ENCODE measurements at regions not wholly inside any gene's neighbourhood (a gene's known extent, or its start where the extent isn't known, plus 50 kb on each side); places are given as distances from the start of the nearest gene placed in this dataset.

DNA sequence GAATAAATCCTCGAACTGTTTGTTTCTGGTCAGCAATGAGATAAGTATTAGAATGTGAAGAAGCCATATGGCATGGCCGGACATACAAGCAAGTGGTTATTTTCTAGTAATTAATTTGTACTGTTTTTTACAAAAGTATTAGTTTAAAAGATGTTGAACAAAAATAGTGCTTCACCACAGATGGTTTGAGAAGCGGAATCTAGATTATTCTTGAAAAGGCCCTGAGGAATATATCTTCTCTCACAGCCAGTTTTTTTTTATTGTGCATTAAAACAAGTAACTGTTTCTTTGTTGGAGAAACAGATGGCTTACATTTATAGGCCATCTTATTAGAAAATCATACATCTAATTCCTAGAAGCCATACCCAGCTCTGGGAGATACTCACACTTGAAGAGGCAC lies 153.3 kb downstream of the TMEM26 start:
- no peak overlapping the region for H3K4me3 ChIP-seq (ENCODE audit: low read depth, low read length)
- TF ChIP-seq, protein P1, sequence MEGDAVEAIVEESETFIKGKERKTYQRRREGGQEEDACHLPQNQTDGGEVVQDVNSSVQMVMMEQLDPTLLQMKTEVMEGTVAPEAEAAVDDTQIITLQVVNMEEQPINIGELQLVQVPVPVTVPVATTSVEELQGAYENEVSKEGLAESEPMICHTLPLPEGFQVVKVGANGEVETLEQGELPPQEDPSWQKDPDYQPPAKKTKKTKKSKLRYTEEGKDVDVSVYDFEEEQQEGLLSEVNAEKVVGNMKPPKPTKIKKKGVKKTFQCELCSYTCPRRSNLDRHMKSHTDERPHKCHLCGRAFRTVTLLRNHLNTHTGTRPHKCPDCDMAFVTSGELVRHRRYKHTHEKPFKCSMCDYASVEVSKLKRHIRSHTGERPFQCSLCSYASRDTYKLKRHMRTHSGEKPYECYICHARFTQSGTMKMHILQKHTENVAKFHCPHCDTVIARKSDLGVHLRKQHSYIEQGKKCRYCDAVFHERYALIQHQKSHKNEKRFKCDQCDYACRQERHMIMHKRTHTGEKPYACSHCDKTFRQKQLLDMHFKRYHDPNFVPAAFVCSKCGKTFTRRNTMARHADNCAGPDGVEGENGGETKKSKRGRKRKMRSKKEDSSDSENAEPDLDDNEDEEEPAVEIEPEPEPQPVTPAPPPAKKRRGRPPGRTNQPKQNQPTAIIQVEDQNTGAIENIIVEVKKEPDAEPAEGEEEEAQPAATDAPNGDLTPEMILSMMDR (IDR thresholded peaks at IDR 0.05; ENCODE audit: low read depth, low read length), result no peak
- H3K27ac ChIP-seq, result no peak overlapping the region
- no peaks in the 10 kb centered on the region for H3K27me3 ChIP-seq (ENCODE audit: insufficient read depth, low read depth, severe bottlenecking)
- H3K9me3 ChIP-seq (ENCODE audit: severe bottlenecking), result peaks cover 8% of the 10 kb centered on the region
- H3K36me3 ChIP-seq, result no peaks in the 10 kb centered on the region
- DNase-seq, result no peak

DNA sequence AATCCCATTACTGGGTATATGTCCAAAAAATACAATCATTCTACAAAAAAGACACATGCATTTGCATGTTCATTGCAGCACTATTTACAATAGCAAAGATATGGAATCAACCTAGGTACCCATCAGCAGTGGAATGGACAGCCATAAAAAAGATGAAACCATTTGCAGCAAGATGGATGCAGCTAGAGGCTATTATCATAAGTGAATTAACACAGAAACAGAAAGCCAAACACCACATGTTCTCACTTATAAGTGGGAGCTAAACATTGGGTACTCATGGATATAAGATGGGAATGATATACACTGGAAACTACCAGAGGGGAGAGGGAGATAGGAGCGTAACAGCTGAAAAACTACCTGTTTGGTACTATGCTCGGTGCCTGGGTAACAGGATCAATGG lies 154.0 kb downstream of the TMEM26 start:
- Histone ChIP-seq H3K27me3 (ENCODE audit: insufficient read depth, low read depth, severe bottlenecking) (no peaks in the 10 kb centered on the region), H3K4me3 (ENCODE audit: low read depth, low read length) (no peak overlapping the region), H3K9me3 (ENCODE audit: severe bottlenecking) (peaks cover 8% of the 10 kb centered on the region), H3K36me3 (no peaks in the 10 kb centered on the region), H3K27ac (no peak overlapping the region)
- TF ChIP-seq, protein P1 (IDR thresholded peaks at IDR 0.05; ENCODE audit: low read depth, low read length), result no peak
- no peak for DNase-seq

DNA sequence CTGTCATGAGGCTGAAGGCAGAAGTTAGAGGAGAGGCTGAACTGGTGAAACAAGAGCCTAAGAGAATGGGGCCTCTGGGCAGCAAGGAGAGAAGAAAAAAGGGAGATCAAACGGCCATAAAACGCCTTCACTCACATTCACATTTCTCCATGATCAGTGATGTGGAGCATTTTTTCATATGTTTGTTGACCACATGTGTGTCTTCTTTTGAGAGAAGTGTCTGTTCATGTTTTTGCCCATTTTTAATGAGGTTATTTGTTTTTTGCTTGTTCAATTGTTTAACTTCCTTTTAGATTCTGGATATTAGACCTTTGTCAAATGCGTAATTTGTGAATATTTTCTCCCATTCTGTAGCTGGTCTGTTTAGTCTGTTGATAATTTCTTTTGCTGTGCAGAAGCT lies 155.0 kb downstream of the TMEM26 start:
- DNase-seq, result no peak
- no peaks in the 10 kb centered on the region for H3K27me3 ChIP-seq (ENCODE audit: insufficient read depth, low read depth, severe bottlenecking)
- no peaks in the 10 kb centered on the region for H3K36me3 ChIP-seq
- peaks cover 8% of the 10 kb centered on the region for H3K9me3 ChIP-seq (ENCODE audit: severe bottlenecking)
- TF ChIP-seq, protein P1 (IDR thresholded peaks at IDR 0.05; ENCODE audit: low read depth, low read length), result no peak
- H3K27ac ChIP-seq, result no peak overlapping the region
- H3K4me3 ChIP-seq (ENCODE audit: low read depth, low read length), result no peak overlapping the region

DNA sequence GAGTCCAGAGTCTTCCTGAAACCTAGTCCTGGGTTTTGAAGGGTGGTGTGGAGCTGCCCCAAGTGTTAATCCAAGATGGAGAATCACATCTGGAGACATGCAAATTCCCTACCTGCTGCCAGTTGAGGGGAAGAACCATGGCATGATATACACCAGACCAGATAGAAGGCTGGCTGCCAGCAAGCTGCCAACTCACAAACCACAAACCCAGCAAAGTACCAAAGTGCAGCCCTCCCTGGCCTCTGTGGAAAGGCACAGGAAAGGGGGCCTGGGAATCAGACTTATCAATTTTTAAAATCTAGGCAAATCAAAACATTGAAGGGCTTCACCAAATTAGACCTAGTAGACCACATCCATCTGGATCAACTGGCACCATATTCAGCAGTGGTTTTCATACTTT lies 157.0 kb downstream of the TMEM26 start:
- Histone ChIP-seq H3K27ac (no peak overlapping the region), H3K4me3 (ENCODE audit: low read depth, low read length) (no peak overlapping the region), H3K9me3 (ENCODE audit: severe bottlenecking) (peaks cover 8% of the 10 kb centered on the region), H3K36me3 (no peaks in the 10 kb centered on the region), H3K27me3 (ENCODE audit: insufficient read depth, low read depth, severe bottlenecking) (no peaks in the 10 kb centered on the region)
- no peak for DNase-seq
- TF ChIP-seq, protein P1 (IDR thresholded peaks at IDR 0.05; ENCODE audit: low read depth, low read length), result no peak

DNA sequence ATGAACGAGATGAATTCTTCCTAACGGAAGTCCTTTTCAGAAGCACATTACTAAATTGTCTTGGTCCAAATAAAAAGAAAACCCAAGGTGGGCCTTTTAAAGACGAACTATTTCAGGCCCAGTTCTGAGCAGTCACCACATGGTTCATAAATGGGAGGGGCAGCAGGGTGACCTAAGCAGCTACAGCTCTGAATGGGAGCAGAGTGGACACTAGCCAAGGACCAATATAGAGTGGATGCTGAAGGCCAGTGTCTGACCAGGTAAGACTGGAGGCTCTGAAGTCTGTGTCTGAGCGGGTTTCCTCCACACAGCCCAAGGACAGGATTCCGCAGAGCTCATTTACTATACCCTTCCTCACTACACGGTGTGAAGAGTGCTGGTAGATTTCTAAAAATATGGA lies 159.1 kb downstream of the TMEM26 start:
- H3K27me3 ChIP-seq (ENCODE audit: insufficient read depth, low read depth, severe bottlenecking), result no peaks in the 10 kb centered on the region
- no peak overlapping the region for H3K4me3 ChIP-seq (ENCODE audit: low read depth, low read length)
- peaks cover 8% of the 10 kb centered on the region for H3K9me3 ChIP-seq (ENCODE audit: severe bottlenecking)
- no peaks in the 10 kb centered on the region for H3K36me3 ChIP-seq
- H3K27ac ChIP-seq, result no peak overlapping the region
- TF ChIP-seq, protein P1 (IDR thresholded peaks at IDR 0.05; ENCODE audit: low read depth, low read length), result no peak
- DNase-seq, result no peak

DNA sequence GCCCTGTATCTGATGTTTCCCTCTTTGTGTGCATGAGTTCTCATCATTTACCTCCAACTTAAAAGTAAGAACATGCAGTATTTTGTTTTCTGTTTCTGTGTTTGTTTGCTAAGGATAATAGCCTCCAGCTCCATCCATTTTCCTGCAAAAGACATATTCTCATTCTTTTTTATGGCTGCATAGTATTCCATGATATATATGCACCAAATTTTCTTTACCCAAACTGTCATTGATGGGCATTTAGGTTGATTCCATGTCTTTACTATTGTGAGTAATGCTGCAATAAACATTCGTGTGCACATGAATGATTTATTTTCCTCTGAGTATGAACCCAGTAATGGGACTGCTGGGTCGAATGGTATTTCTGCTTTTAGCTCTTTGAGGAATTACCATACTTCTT lies 163.4 kb downstream of the TMEM26 start:
- TF ChIP-seq, protein P1 (IDR thresholded peaks at IDR 0.05; ENCODE audit: low read depth, low read length), result no peak
- H3K27ac ChIP-seq, result no peak overlapping the region
- H3K9me3 ChIP-seq (ENCODE audit: severe bottlenecking), result no peaks in the 10 kb centered on the region
- no peaks in the 10 kb centered on the region for H3K27me3 ChIP-seq (ENCODE audit: insufficient read depth, low read depth, severe bottlenecking)
- H3K4me3 ChIP-seq (ENCODE audit: low read depth, low read length), result no peak overlapping the region
- H3K36me3 ChIP-seq, result no peaks in the 10 kb centered on the region
- no peak for DNase-seq
